Mesothelial cell of epicardium (in vitro differentiated cells): ENCODE measurements at regions not wholly inside any gene's neighbourhood (a gene's known extent, or its start where the extent isn't known, plus 50 kb on each side); places are given as distances from the start of the nearest gene placed in this dataset.

Experiments
- DNase-seq, 2 experiments: peaks; one replicate each; pipeline ENCODE4 v3.0.0; 2021; ENCODE audit warnings: low spot score in 2 of 2; ENCODE audit not compliant: unreplicated experiment in 2 of 2
- H3K27ac Mint-ChIP-seq: 2 replicates; pipeline ENCODE4 v1.8.0; 2021; ENCODE audit warnings: mixed read lengths
- H3K27me3 Mint-ChIP-seq: 2 replicates; pipeline ENCODE4 v1.8.0; 2021; ENCODE audit warnings: low read depth, mixed read lengths
- H3K36me3 Mint-ChIP-seq: 2 replicates; pipeline ENCODE4 v1.8.0; 2021; ENCODE audit warnings: mixed read lengths
- H3K4me1 Mint-ChIP-seq: 2 replicates; pipeline ENCODE4 v1.8.0; 2021; ENCODE audit warnings: mixed read lengths
- H3K4me3 Mint-ChIP-seq: 2 replicates; pipeline ENCODE4 v1.8.0; 2021; ENCODE audit warnings: mild to moderate bottlenecking, moderate library complexity, mixed read lengths
- H3K9me3 Mint-ChIP-seq: 2 replicates; pipeline ENCODE4 v1.8.0; 2021; ENCODE audit warnings: mixed read lengths
- TF ChIP-seq, protein P1 (sequence below): fragments of 200-600 bp; sonication (generic); IDR thresholded peaks from one replicate; pipeline ENCODE4 v1.5.0; 2021; ENCODE audit warnings: antibody characterized with exemption; ENCODE audit not compliant: unreplicated experiment

DNA sequence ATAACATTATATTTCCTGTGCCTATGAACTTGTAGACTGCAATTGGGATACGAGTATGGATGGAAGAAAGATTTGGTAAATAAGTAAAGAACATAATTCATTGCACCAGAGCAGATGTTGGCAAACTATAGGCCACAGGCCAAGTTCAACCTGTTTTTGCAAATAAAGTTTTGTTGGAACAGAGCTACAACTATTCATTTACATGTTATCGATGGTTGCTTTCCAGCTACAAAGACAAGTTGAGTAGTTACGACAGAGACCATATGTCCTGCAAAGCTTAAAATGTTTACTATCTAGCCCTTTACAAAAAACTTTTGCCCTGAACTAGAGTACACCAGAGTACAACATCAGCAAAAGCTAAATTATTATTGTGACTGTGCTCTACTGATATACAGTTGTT lies 169.1 kb upstream of the DMAC1 start:
- H3K27ac Mint-ChIP-seq: no peak overlapping the region
- H3K36me3 Mint-ChIP-seq: no peaks in the 10 kb centered on the region
- H3K4me3 Mint-ChIP-seq: no peak overlapping the region
- no peaks in the 10 kb centered on the region for H3K9me3 Mint-ChIP-seq
- DNase-seq: no peak
- TF ChIP-seq, protein P1, sequence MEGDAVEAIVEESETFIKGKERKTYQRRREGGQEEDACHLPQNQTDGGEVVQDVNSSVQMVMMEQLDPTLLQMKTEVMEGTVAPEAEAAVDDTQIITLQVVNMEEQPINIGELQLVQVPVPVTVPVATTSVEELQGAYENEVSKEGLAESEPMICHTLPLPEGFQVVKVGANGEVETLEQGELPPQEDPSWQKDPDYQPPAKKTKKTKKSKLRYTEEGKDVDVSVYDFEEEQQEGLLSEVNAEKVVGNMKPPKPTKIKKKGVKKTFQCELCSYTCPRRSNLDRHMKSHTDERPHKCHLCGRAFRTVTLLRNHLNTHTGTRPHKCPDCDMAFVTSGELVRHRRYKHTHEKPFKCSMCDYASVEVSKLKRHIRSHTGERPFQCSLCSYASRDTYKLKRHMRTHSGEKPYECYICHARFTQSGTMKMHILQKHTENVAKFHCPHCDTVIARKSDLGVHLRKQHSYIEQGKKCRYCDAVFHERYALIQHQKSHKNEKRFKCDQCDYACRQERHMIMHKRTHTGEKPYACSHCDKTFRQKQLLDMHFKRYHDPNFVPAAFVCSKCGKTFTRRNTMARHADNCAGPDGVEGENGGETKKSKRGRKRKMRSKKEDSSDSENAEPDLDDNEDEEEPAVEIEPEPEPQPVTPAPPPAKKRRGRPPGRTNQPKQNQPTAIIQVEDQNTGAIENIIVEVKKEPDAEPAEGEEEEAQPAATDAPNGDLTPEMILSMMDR: no peak
- H3K27me3 Mint-ChIP-seq: peaks cover 2% of the 10 kb centered on the region
- H3K4me1 Mint-ChIP-seq: peaks cover 32% of the 10 kb centered on the region

DNA sequence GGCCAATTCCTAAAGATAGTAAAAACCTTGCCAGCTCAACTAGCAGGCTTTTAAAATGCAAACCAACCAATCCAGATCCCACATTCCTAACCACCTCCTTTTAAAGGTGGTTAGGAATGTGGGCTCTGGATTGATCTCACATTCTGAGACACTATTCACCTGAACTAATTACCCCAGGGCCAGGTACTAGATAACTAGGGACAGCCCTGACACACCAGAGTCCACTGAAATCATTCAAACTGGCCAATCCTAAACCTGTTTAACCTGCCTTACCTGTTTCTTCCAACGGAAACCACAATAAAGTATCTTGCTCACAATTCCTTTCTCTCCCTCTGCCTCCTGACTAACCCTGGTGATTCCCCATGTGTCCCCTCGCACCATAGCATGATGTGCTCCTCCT lies 168.3 kb upstream of the DMAC1 start:
- Mint-ChIP-seq H3K27ac (no peak overlapping the region), H3K36me3 (no peaks in the 10 kb centered on the region), H3K9me3 (no peaks in the 10 kb centered on the region), H3K4me3 (no peak overlapping the region), H3K27me3 (peaks cover 2% of the 10 kb centered on the region), H3K4me1 (peaks cover 31% of the 10 kb centered on the region)
- TF ChIP-seq, protein P1: no peak
- DNase-seq: no peak

DNA sequence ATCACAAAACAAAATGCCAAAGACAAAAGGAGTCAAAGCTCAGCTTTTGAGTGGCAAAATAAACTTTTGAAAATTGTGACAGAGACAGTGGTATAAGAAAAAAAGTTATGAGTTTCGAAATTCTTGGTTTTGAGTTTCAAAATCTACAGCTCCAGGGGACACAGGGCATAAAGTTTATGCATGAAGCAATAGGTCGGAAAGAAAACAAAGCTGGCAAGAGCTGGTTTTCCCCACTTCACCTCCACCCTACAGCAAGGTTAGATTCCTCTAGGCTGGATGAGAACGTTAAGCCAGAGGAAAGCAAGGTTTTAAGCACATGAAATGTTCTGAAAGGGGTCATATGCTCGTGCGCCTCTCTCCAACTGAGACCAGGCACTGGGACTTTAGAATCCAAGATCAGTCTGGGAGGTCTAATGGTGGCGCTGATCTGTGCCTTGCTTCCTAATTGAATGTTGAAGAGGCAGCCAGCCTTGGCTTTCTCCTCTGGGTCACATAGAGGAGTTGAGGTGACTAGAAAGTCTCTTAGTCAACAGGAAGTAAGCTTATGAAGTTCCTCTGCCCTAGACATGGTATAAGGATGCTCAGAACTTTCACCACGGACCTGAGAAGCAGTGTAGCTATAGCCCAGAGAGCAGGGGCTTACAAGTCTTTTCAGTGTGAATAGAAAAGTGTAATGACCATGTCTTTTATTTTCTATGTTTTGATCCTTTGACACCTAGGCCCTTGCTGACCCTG lies 167.7 kb upstream of the DMAC1 start:
- DNase-seq: no peak
- Mint-ChIP-seq H3K4me3 (no peak overlapping the region), H3K9me3 (no peaks in the 10 kb centered on the region)

DNA sequence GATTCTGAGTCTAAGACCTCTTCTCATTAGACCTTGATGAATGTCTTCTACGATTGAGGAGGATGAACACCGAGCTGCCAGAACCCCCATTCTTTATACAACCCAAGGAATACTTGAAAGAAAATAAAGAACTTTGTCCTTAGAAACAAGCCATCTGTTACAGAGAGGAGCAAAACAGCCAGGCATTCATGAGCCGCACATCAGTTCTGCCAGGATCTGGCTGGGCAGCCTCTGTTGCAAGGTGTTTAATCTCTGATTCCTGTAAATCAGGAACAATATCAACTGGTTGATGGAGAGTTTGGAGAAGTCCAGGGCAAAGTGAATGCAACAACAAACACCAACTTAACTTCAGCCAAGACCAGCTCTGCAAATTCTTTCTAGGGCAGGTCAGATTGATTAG lies 165.5 kb upstream of the DMAC1 start:
- H3K4me3 Mint-ChIP-seq: no peak overlapping the region
- H3K27ac Mint-ChIP-seq: no peak overlapping the region
- TF ChIP-seq, protein P1: no peak
- no peak for DNase-seq
- H3K4me1 Mint-ChIP-seq: peaks cover 37% of the 10 kb centered on the region
- no peaks in the 10 kb centered on the region for H3K27me3 Mint-ChIP-seq
- no peaks in the 10 kb centered on the region for H3K9me3 Mint-ChIP-seq
- no peaks in the 10 kb centered on the region for H3K36me3 Mint-ChIP-seq

More for the DNA sequence above, 167.7 kb upstream of the DMAC1 start:
- Mint-ChIP-seq H3K36me3 (no peaks in the 10 kb centered on the region), H3K27ac (no peak overlapping the region), H3K4me1 (peaks cover 31% of the 10 kb centered on the region), H3K27me3 (no peaks in the 10 kb centered on the region)
- TF ChIP-seq, protein P1: no peak

DNA sequence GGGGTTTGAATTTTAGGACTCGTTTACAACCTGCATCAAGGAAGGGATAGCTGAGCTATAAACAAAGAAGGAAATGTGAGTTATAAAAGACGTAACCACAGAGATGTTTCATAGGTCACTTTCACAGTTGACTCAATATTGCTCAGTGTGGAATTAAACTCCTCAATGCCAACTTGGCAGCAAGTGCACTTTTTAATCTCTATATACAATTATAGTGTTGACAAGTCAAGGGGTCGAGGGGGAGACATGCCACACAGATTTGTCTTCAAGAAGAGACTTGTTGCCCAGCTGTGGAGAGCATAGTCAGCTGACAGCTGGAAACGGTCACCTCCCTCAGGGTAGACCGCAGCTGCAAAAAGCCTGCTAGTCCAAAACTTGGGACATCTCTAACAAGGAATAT lies 163.4 kb upstream of the DMAC1 start:
- TF ChIP-seq, protein P1: no peak
- H3K36me3 Mint-ChIP-seq: no peaks in the 10 kb centered on the region
- peaks cover 34% of the 10 kb centered on the region for H3K4me1 Mint-ChIP-seq
- H3K4me3 Mint-ChIP-seq: no peak overlapping the region
- no peaks in the 10 kb centered on the region for H3K9me3 Mint-ChIP-seq
- H3K27ac Mint-ChIP-seq: no peak overlapping the region
- no peaks in the 10 kb centered on the region for H3K27me3 Mint-ChIP-seq
- no peak for DNase-seq
